Ureter (tissue), 1 donor: ENCODE measurements at regions not wholly inside any gene's neighbourhood (a gene's known extent, or its start where the extent isn't known, plus 50 kb on each side); places are given as distances from the start of the nearest gene placed in this dataset.

ENCODE experiments used
- DNase-seq: peaks from one replicate; pipeline ENCODE4 v3.0.0-alpha.2; 2020; ENCODE audit warnings: low spot score
- donor health status: DM: yes; HTN: yes; CAD: no.

DNA sequence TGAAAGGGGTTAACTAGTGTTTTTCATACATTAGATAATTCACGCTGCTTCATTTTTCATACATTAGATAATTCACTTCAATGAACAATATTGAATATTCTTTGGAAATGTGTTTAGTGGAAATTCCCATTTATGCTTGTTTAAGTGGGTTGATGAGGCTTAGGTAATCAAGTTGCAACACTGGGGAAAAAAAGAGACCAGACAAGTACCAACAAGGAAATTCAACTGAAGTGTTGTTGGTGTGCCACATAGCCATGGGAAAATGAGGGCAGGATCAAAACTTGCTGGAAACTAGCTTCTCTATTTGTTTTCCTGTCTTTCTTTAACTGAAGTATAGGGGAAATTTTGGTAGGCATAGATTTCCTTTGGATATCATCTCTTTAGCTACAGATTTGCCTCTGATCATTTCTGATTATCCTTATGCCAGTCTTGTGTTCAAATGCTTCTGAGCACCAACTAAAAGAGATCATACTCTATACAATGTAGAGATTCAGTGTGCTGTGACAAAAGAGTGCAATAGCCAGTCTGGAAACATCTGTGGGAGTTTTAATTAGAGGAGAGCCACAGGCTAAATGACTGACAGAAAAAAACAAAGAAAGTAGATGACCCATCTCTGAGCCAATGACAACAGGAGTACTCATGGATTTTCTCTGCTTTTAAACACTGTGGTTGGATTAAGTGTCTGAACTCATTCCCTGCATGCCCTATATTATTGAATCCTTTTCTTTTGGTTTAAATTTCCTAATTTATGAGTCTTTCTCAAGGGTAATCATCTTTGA is 67.6 kb upstream of the CTSC start:
- DNase-seq: no peak

DNA sequence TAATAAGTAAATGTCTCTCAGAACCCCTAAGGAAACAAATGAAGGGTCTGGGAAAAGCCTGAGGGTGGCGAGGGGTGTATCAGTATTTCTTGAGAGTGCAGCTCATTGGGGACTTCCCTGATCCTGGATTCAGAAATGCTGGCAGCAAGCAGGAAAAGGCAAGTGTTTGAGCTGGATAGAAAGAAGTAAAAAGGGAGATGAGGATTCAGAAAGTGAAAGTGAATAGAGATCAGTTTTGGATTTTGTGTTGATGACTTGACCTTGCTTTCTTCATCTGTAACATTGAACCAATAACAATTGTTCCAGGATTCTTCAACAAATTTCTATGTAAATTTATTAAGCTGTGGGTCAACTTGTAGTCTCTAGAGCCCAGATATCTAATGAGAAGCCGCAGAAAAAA is 66.9 kb upstream of the CTSC start:
- no peak for DNase-seq

DNA sequence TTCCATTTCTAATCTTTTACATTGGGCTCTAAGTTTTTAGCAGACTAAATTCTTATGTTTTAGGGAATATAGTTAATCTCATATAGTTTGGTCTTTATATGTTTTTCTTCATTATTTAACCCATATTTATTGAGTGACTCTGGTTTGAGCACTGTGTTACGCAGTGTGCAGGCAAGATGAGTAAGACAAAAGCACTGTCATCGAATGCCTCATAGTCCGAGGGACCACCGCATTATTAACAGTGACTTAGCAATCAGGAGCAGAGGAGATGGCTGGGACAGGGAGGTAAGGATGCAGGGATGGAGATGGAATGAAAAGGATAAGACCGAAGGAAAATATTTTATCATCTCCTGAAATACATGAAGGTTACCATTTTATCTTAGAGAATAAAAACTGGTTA is 65.2 kb upstream of the CTSC start:
- DNase-seq: no peak

DNA sequence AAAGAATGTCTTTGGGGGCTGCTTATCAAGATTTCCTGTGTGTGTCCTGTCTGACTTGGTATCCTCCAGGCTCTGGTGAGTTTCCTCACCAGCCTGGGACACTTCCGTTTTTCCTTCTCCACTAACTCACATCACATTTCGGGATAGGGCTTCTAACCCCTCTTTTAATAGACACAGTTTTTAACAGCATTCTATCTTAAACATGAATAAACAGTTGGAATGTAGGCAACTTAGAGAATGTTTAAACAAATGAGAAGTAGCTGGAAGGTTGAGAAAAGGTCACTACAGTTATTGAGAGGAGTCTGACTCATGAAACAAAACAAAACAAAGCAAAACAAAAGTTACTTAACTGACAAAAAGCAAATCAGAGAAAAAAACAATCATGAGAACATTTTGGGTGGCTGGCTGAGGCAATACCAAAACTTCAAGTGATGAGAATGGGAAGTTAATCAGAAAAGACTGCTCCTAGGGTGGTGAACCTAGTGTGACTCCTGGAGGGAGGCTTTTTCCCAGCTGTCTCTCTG is 64.7 kb upstream of the CTSC start:
- no peak for DNase-seq

DNA sequence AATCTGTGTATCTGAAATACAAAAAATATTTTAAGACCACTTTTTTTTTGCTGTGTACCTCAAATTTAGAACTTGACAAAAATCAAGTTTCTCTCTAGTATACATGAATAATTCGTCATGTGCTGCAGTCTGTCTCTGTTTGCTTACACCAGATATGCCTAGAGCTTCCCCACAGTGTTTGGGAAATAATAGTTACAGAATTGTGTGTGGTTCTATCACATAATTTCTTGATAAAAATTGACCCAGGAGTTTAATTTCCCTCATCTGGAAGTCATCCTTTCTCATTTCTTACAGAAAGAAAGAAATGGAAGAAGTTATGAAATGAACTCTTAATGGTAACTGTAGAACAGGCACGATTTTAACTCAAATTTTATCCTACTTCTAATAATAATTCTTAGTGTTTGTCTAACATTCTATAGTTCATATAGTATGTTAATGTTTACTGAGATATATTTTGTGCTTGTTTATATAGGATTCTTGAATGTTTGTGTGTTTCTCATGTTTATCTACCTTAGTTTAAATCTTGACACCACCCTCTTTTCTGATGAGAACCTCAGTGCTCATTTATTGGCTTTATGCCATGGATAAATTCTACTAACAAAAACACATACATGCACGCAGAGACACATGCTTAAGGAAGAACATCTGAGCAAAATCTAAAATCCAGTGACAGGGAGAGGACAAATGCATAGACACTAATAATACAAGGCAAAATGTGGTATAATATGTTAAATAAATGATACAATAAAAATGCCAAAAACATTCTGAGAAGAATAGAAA is 61.4 kb upstream of the CTSC start:
- DNase-seq: no peak

DNA sequence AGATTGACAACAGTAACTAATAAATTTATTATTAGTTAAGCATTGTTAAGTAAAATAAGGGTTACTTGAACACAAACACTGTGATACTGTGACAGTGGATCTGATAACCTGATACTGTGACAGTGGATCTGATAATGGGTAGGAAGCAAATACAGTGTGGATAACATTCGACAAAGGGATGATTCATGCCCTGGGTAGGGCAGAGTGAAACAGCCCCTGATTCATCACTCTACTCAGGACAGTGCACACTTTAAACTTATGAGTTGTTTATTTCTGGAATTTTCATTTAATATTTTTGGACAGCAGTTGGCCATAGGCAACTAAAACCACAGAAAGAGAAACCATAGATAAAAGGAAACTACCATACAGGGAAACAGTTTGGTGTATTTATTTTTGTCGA is 60.8 kb upstream of the CTSC start:
- DNase-seq: no peak

DNA sequence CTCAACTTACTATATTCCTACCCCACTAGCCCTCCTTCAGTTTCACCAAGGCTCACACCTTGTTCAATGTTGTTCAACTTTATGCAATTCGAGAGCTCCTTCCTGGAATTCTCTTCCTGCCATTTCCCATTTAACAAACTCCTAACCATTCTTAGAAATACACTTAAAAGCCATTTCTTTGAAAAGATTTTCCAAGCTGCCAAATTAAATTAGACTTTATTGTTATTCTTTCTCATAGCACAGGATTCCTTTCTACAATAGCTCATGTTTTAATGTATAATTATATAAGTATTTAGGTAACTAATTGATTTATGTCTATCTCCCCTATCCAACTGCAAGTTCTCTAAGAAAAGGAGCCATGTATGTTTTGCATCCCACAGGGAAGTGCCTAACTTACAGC is 52.7 kb upstream of the CTSC start:
- DNase-seq: no peak

DNA sequence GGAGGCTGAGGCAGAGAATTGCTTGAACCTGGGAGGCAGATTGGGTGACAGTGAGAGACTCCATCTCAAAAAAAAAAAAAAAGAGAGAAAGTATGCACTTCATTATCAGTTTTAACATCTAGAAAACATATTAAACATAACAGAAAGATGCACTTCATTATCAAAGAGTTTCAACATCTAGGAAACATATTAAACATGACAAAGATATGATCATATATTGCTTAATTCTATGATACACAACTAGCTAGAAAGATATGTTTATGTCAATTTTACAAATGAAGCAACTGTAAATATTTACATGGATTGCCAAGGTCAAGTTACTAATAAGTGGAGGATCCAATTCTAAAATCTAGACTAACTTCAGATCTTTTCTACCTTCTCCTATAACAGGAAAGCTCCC is 50.4 kb upstream of the CTSC start:
- no peak for DNase-seq
